Panc1 (cell line): ENCODE measurements at regions not wholly inside any gene's neighbourhood (a gene's known extent, or its start where the extent isn't known, plus 50 kb on each side); places are given as distances from the start of the nearest gene placed in this dataset.

Experiments
- ATAC-seq: fragments of 200-7000 bp; cut with Tn5 transposase; 2 replicates; pipeline ENCODE4 v1.9.1; 2020; ENCODE audit warnings: mild to moderate bottlenecking, moderate library complexity
- BruUV-seq: library from RNA; stranded (reverse); fragments of 400-500 nt; replicated peaks from 2 replicates; lab custom pipeline; 2021; lab: Mats Ljungman, UMichigan
- CTCF ChIA-PET: fragments of 300-600 bp; sonication (Branson Sonifier 250); formaldehyde crosslinking; loops from one replicate; lab custom pipeline; 2022; ENCODE audit warnings: antibody characterized with exemption; lab: Charles Lee
- POLR2A ChIA-PET: fragments of 300-600 bp; sonication (Branson Sonifier 250); formaldehyde crosslinking; loops from one replicate; lab custom pipeline; 2022; ENCODE audit warnings: antibody characterized with exemption; lab: Charles Lee
- DNase-seq: peaks from one replicate; pipeline ENCODE4 v3.0.0-alpha.2; 2010; ENCODE audit warnings: low read depth, low spot score
- H3K27ac ChIP-seq: 2 replicates; pipeline ENCODE4 v1.5.1; 2011; ENCODE audit warnings: mild to moderate bottlenecking, low read length, inconsistent platforms
- H3K27me3 ChIP-seq: fragments of 200-500 bp; sonication (Bioruptor generic); 2 replicates; pipeline ENCODE4 v1.6.0; 2014; ENCODE audit warnings: low read length, inconsistent platforms; ENCODE audit not compliant: control insufficient read depth, insufficient read depth
- H3K36me3 ChIP-seq: fragments of 200-500 bp; sonication (Bioruptor generic); 2 replicates; pipeline ENCODE4 v1.5.1; 2014; ENCODE audit warnings: inconsistent platforms, mild to moderate bottlenecking, low read length, moderate library complexity; ENCODE audit not compliant: control insufficient read depth, insufficient read depth
- H3K4me1 ChIP-seq: 2 replicates; pipeline ENCODE4 v1.5.1; 2011; ENCODE audit warnings: inconsistent platforms, mild to moderate bottlenecking, low read length, moderate library complexity; ENCODE audit not compliant: control insufficient read depth, insufficient read depth
- H3K4me3 ChIP-seq, 2 experiments: 2 replicates each; pipeline ENCODE4 v1.5.1; 2011 to 2012; ENCODE audit warnings: low read depth in 2 of 2, low read length in 2 of 2, mild to moderate bottlenecking in 2 of 2, inconsistent platforms in 1 of 2, moderate library complexity in 1 of 2
- H3K9me3 ChIP-seq: fragments of 200-500 bp; sonication (Bioruptor generic); 2 replicates; pipeline ENCODE4 v1.5.1; 2014; ENCODE audit warnings: low read depth, mild to moderate bottlenecking, inconsistent platforms, low read length, moderate library complexity; ENCODE audit not compliant: control insufficient read depth, insufficient read depth
- POLR2AphosphoS5 ChIP-seq: IDR thresholded peaks from 2 replicates; pipeline ENCODE4 v1.6.1; 2012; ENCODE audit warnings: mild to moderate bottlenecking, low read depth, low read length, moderate library complexity
- REST ChIP-seq, 2 experiments: IDR thresholded peaks; 2 replicates each; pipeline ENCODE4 v1.6.1; 2011 to 2012; ENCODE audit warnings: low read depth in 2 of 2, control low read depth in 1 of 2, low read length in 1 of 2, mild to moderate bottlenecking in 1 of 2, moderate library complexity in 1 of 2; ENCODE audit not compliant: insufficient read depth in 1 of 2
- SIN3A ChIP-seq: IDR thresholded peaks from 2 replicates; pipeline ENCODE4 v1.6.1; 2012; ENCODE audit warnings: low read depth, mild to moderate bottlenecking, low read length, moderate library complexity, borderline replicate concordance; ENCODE audit not compliant: insufficient read depth
- TCF7L2 ChIP-seq: IDR thresholded peaks from 2 replicates; pipeline ENCODE4 v1.6.1; 2011; ENCODE audit warnings: mild to moderate bottlenecking, low read depth, low read length, inconsistent platforms
- in situ Hi-C: cut with HindIII; loops from 2 replicates; pipeline ENCODE4 v1.10.0; 2016; ENCODE audit warnings: low sequenced_read_pairs, low pct_unique_long_range_greater_than_20kb
- intact Hi-C: fragments of 100-400 bp; cut with micrococcal nuclease; formaldehyde crosslinking; loops from one replicate; pipeline ENCODE4 v1.10.0; 2022; ENCODE audit not compliant: unreplicated experiment
- TF ChIP-seq, protein P1 (sequence below): fragments of 450-650 bp; IDR thresholded peaks from 2 replicates; pipeline ENCODE4 v1.5.1; 2017; ENCODE audit warnings: mild to moderate bottlenecking

DNA sequence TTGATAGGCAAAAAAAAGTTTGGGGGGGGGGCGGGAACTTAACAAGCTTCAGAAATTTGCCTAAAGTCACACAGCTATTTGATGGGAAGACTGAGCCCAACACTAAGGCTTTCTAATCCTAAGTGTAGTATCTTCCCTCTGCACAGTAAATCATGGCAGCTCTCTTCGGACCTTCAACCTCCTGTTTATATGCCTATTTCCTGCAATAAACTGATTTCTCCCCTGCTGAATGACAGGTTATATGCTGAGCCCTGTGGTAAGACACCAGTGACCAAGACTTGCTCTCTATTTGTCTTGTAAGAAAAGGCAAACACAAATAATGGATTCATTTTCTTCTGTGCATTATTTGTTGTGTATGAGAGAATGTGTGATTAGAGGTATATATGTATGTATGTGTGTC is 355.8 kb upstream of the ARRDC4 start:
- Histone ChIP-seq H3K36me3 (no peaks in the 10 kb centered on the region), H3K9me3 (no peaks in the 10 kb centered on the region), H3K4me1 (no peaks in the 10 kb centered on the region), H3K4me3 (no peak overlapping the region), H3K27me3 (no peaks in the 10 kb centered on the region), H3K27ac (no peak overlapping the region)
- no TSS peak for BruUV-seq
- in situ Hi-C loops, result no loop called here
- ChIA-PET CTCF (no interaction called here), POLR2A (no interaction called here)
- DNase-seq, result no peak
- intact Hi-C loops, result no loop called here
- ATAC-seq, result no peak
- TF ChIP-seq TCF7L2 (no peak), REST (IDR thresholded peaks at IDR 0.05; ENCODE audit: insufficient read depth in 1 of 2, low read depth in 2 of 2, low read length in 1 of 2) (no peak), POLR2AphosphoS5 (no peak), SIN3A (no peak)
- TF ChIP-seq, protein P1, sequence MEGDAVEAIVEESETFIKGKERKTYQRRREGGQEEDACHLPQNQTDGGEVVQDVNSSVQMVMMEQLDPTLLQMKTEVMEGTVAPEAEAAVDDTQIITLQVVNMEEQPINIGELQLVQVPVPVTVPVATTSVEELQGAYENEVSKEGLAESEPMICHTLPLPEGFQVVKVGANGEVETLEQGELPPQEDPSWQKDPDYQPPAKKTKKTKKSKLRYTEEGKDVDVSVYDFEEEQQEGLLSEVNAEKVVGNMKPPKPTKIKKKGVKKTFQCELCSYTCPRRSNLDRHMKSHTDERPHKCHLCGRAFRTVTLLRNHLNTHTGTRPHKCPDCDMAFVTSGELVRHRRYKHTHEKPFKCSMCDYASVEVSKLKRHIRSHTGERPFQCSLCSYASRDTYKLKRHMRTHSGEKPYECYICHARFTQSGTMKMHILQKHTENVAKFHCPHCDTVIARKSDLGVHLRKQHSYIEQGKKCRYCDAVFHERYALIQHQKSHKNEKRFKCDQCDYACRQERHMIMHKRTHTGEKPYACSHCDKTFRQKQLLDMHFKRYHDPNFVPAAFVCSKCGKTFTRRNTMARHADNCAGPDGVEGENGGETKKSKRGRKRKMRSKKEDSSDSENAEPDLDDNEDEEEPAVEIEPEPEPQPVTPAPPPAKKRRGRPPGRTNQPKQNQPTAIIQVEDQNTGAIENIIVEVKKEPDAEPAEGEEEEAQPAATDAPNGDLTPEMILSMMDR, result no peak

DNA sequence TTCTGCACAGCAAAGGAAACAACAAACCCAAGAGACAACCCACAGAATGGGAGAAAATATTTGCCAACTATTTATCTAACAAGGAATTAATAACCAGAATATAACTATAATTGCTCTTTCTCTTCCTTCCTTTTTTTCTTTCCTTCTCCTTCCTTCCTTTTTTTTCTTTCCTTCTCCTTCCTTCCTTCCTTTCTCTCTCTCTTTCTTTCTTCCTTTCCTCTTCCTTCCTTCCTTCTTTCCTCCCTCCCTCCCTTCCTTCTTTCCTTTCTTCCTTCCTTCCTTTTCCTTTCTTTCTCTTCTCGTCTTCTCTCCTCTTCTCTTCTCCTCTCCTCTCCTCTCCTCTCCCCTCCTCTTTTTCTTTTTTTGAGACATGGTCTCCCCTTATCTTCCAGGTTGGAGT is 345.4 kb upstream of the ARRDC4 start:
- POLR2A ChIA-PET, result no interaction called here

More for the DNA sequence above, 345.4 kb upstream of the ARRDC4 start:
- H3K27me3 ChIP-seq, result no peaks in the 10 kb centered on the region
- in situ Hi-C loops (no loop called here), intact Hi-C loops (no loop called here)
- H3K9me3 ChIP-seq, result no peaks in the 10 kb centered on the region
- CTCF ChIA-PET, result no interaction called here
- H3K36me3 ChIP-seq, result no peaks in the 10 kb centered on the region
- H3K4me1 ChIP-seq, result no peaks in the 10 kb centered on the region
- TF ChIP-seq, protein P1, result no peak
- no peak for TF ChIP-seq TCF7L2
- no peak for TF ChIP-seq POLR2AphosphoS5
- TF ChIP-seq REST (IDR thresholded peaks at IDR 0.05; ENCODE audit: insufficient read depth in 1 of 2, low read depth in 2 of 2, low read length in 1 of 2), result no peak
- TF ChIP-seq SIN3A, result no peak
- no peak for DNase-seq
- ATAC-seq, result no peak
- BruUV-seq, result no TSS peak
- H3K4me3 ChIP-seq, result no peak overlapping the region
- H3K27ac ChIP-seq, result no peak overlapping the region
